ENCODE measurements at regions not wholly inside any gene's neighbourhood (a gene's known extent, or its start where the extent isn't known, plus 50 kb on each side); places are given as distances from the start of the nearest gene placed in this dataset.

DNA sequence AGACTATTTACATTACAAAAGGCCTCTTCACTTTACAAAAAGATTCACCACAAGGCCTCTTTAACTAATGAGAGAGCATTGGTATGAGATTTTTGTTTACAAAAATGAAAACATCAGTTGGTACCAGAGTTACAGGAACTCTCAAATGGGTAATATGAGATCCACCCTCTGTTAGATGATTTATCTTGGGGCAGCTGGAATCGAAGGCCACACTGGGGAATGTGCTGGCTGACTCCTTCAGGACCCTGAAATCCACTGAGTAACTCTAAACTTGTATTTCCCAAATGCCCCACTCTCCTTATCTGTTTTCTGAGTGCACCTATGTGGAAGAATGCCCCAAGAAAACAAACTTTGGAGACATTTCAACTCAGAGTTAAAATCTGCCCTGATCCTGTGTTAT is 232.9 kb upstream of the F9 start:
- DNase-seq: peak; percentile 54
- WGBS (ENCODE audit: insufficient coverage): no CpG with 5 or more reads among the region's 1 CpG

GRCh38 chrX:139293991-139294390 is 236.5 kb upstream of the F9 start:
- DNase-seq: no peak
- no peak overlapping the region for H3K4me3 ChIP-seq (ENCODE audit: low read length)
- WGBS (ENCODE audit: insufficient coverage): 58% methylated on average over 2 of the region's 4 CpGs
- peaks cover 6% of the 10 kb centered on the region for H3K27me3 ChIP-seq (ENCODE audit: control insufficient read depth, insufficient read depth, low read length)
- no peak overlapping the region for H3K27ac ChIP-seq (ENCODE audit: low read length)
- no peaks in the 10 kb centered on the region for H3K36me3 ChIP-seq (ENCODE audit: control insufficient read depth, insufficient read depth, low read length)
- H3K9me3 ChIP-seq (replicated peaks; ENCODE audit: control insufficient read depth, low read depth, low read length): no peaks in the 10 kb centered on the region
- H3K4me1 ChIP-seq (ENCODE audit: control insufficient read depth, insufficient read depth, low read length): peaks cover 7% of the 10 kb centered on the region

More for the DNA sequence above, 232.9 kb upstream of the F9 start:
- Histone ChIP-seq H3K27ac (ENCODE audit: low read length) (peak overlapping the region; percentile 30), H3K4me3 (ENCODE audit: low read length) (no peak overlapping the region), H3K27me3 (ENCODE audit: control insufficient read depth, insufficient read depth, low read length) (peaks cover 3% of the 10 kb centered on the region), H3K4me1 (ENCODE audit: control insufficient read depth, insufficient read depth, low read length) (peaks cover 7% of the 10 kb centered on the region), H3K9me3 (replicated peaks; ENCODE audit: control insufficient read depth, low read depth, low read length) (no peaks in the 10 kb centered on the region), H3K36me3 (ENCODE audit: control insufficient read depth, insufficient read depth, low read length) (no peaks in the 10 kb centered on the region)

GRCh38 chrX:139290310-139290709 is 240.2 kb upstream of the F9 start:
- no CpG with 5 or more reads among the region's 1 CpG for WGBS (ENCODE audit: insufficient coverage)
- Histone ChIP-seq H3K27me3 (ENCODE audit: control insufficient read depth, insufficient read depth, low read length) (peaks cover 6% of the 10 kb centered on the region), H3K4me3 (ENCODE audit: low read length) (no peak overlapping the region), H3K36me3 (ENCODE audit: control insufficient read depth, insufficient read depth, low read length) (no peaks in the 10 kb centered on the region), H3K27ac (ENCODE audit: low read length) (no peak overlapping the region), H3K4me1 (ENCODE audit: control insufficient read depth, insufficient read depth, low read length) (peaks cover 1% of the 10 kb centered on the region), H3K9me3 (replicated peaks; ENCODE audit: control insufficient read depth, low read depth, low read length) (no peaks in the 10 kb centered on the region)
- no peak for DNase-seq

GRCh38 chrX:139287155-139287924 is 243.2 kb upstream of the F9 start:
- H3K27ac ChIP-seq (ENCODE audit: low read length): no peak overlapping the region
- WGBS (ENCODE audit: insufficient coverage): no CpG with 5 or more reads among the region's 2 CpGs

GRCh38 chrX:139286342-139286741 is 244.2 kb upstream of the F9 start:
- no CpG with 5 or more reads among the region's 2 CpGs for WGBS (ENCODE audit: insufficient coverage)
- no peak overlapping the region for H3K4me3 ChIP-seq (ENCODE audit: low read length)

More at GRCh38 chrX:139287155-139287924, 243.2 kb upstream of the F9 start:
- Histone ChIP-seq H3K4me3 (ENCODE audit: low read length) (no peak overlapping the region), H3K4me1 (ENCODE audit: control insufficient read depth, insufficient read depth, low read length) (no peaks in the 10 kb centered on the region), H3K9me3 (replicated peaks; ENCODE audit: control insufficient read depth, low read depth, low read length) (no peaks in the 10 kb centered on the region), H3K27me3 (ENCODE audit: control insufficient read depth, insufficient read depth, low read length) (peaks cover 2% of the 10 kb centered on the region), H3K36me3 (ENCODE audit: control insufficient read depth, insufficient read depth, low read length) (no peaks in the 10 kb centered on the region)
- DNase-seq: no peak

GRCh38 chrX:139267851-139268250 is 262.7 kb upstream of the F9 start:
- no CpG with 5 or more reads among the region's 3 CpGs for WGBS (ENCODE audit: insufficient coverage)

More at GRCh38 chrX:139286342-139286741, 244.2 kb upstream of the F9 start:
- DNase-seq: no peak
- H3K4me1 ChIP-seq (ENCODE audit: control insufficient read depth, insufficient read depth, low read length): no peaks in the 10 kb centered on the region
- H3K36me3 ChIP-seq (ENCODE audit: control insufficient read depth, insufficient read depth, low read length): no peaks in the 10 kb centered on the region
- no peaks in the 10 kb centered on the region for H3K27me3 ChIP-seq (ENCODE audit: control insufficient read depth, insufficient read depth, low read length)
- no peak overlapping the region for H3K27ac ChIP-seq (ENCODE audit: low read length)
- H3K9me3 ChIP-seq (replicated peaks; ENCODE audit: control insufficient read depth, low read depth, low read length): no peaks in the 10 kb centered on the region

DNA sequence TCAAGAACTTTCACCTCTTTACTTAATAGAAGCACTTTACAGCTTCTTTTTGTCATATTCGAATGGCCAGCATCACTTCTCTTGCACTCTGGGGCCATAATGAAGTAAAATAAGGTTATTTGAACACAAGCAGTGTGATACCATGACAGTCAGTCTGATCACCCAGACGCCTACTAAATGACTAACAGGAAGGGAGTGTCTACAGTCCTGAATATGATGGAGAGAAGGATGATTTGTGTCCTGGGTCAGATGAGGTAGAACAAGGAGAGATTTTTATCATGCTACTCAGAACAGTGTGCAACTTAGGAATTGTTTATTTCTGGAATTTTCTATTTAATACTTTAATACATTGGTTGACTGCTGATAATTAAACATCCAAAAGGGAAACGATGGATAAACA is 284.2 kb upstream of the F9 start:
- Histone ChIP-seq H3K36me3 (ENCODE audit: control insufficient read depth, insufficient read depth, low read length) (no peaks in the 10 kb centered on the region), H3K4me3 (ENCODE audit: low read length) (no peak overlapping the region), H3K27me3 (ENCODE audit: control insufficient read depth, insufficient read depth, low read length) (no peaks in the 10 kb centered on the region), H3K4me1 (ENCODE audit: control insufficient read depth, insufficient read depth, low read length) (no peaks in the 10 kb centered on the region), H3K27ac (ENCODE audit: low read length) (no peak overlapping the region), H3K9me3 (replicated peaks; ENCODE audit: control insufficient read depth, low read depth, low read length) (no peaks in the 10 kb centered on the region)
- no CpG with 5 or more reads among the region's 3 CpGs for WGBS (ENCODE audit: insufficient coverage)
- no peak for DNase-seq

More at GRCh38 chrX:139267851-139268250, 262.7 kb upstream of the F9 start:
- DNase-seq: no peak
- H3K27ac ChIP-seq (ENCODE audit: low read length): no peak overlapping the region
- no peak overlapping the region for H3K4me3 ChIP-seq (ENCODE audit: low read length)
- no peaks in the 10 kb centered on the region for H3K27me3 ChIP-seq (ENCODE audit: control insufficient read depth, insufficient read depth, low read length)
- H3K4me1 ChIP-seq (ENCODE audit: control insufficient read depth, insufficient read depth, low read length): no peaks in the 10 kb centered on the region
- H3K9me3 ChIP-seq (replicated peaks; ENCODE audit: control insufficient read depth, low read depth, low read length): no peaks in the 10 kb centered on the region
- no peaks in the 10 kb centered on the region for H3K36me3 ChIP-seq (ENCODE audit: control insufficient read depth, insufficient read depth, low read length)

GRCh38 chrX:139237141-139237540 is 293.4 kb upstream of the F9 start:
- no peak for DNase-seq
- H3K27me3 ChIP-seq (ENCODE audit: control insufficient read depth, insufficient read depth, low read length): peaks cover 8% of the 10 kb centered on the region
- no peaks in the 10 kb centered on the region for H3K4me1 ChIP-seq (ENCODE audit: control insufficient read depth, insufficient read depth, low read length)
- WGBS (ENCODE audit: insufficient coverage): 75% methylated on average over 1 of the region's 1 CpG
- H3K9me3 ChIP-seq (replicated peaks; ENCODE audit: control insufficient read depth, low read depth, low read length): no peaks in the 10 kb centered on the region
- H3K36me3 ChIP-seq (ENCODE audit: control insufficient read depth, insufficient read depth, low read length): no peaks in the 10 kb centered on the region
- H3K4me3 ChIP-seq (ENCODE audit: low read length): no peak overlapping the region
- H3K27ac ChIP-seq (ENCODE audit: low read length): no peak overlapping the region

DNA sequence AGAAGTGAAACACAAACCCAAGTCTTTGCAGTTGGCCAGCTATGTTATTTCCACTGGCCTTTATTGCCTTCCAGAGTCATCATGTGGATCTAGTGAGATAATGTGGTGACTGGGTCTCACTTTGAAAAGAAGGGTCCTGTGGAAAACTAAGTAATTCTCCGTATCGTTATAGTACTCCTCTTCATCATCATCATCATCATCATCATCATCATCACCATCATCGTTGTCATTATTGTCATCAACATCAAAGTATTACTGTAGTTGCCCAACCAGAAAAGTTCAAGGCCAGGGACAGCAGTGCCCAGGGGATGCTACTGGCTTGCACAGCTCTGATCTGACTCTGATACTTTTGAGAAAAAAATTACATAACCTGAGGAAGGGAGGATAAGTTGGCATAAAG is 295.6 kb upstream of the F9 start:
- Histone ChIP-seq H3K9me3 (replicated peaks; ENCODE audit: control insufficient read depth, low read depth, low read length) (no peaks in the 10 kb centered on the region), H3K4me3 (ENCODE audit: low read length) (no peak overlapping the region), H3K4me1 (ENCODE audit: control insufficient read depth, insufficient read depth, low read length) (no peaks in the 10 kb centered on the region), H3K36me3 (ENCODE audit: control insufficient read depth, insufficient read depth, low read length) (no peaks in the 10 kb centered on the region), H3K27me3 (ENCODE audit: control insufficient read depth, insufficient read depth, low read length) (peaks cover 8% of the 10 kb centered on the region), H3K27ac (ENCODE audit: low read length) (no peak overlapping the region)
- DNase-seq: no peak
- 96% methylated on average over 3 of the region's 3 CpGs for WGBS (ENCODE audit: insufficient coverage)

DNA sequence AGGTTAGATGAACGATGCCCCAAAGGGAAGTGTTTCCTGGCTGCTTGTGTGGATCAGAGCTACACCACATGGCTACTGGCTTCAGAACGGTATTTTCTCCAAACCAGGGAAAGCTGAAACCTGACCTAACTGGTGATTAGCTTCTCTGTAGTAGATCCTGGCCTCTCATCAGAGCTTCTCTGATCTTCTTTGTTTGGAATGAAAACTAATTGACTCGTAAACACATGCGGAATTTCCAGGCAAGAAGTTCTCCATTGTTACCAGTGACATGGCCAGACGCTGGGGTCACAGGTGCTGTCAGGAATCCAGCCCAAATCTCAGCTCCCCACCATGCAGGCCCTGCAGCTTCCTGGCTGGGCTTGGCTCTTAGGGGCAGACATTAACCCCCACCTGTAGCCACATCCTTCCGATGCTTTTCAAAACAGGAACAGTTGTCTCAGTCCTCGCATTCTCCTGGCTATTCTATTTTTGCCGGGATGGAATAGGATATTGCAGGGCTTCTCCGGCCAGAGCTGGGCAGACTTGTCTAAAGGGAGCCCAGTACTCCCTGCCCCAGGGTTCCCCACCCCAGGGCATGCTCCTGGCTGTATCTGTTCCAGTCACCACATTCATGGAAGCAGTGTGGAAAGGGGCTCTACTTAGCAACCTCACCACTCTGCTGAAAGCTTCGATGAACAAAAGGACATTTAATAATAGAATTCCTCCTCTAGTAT is 305.4 kb upstream of the F9 start:
- Histone ChIP-seq H3K4me3 (ENCODE audit: low read length) (no peak overlapping the region), H3K36me3 (ENCODE audit: control insufficient read depth, insufficient read depth, low read length) (no peaks in the 10 kb centered on the region), H3K4me1 (ENCODE audit: control insufficient read depth, insufficient read depth, low read length) (peaks cover 5% of the 10 kb centered on the region), H3K27me3 (ENCODE audit: control insufficient read depth, insufficient read depth, low read length) (peaks cover 15% of the 10 kb centered on the region), H3K27ac (ENCODE audit: low read length) (no peak overlapping the region), H3K9me3 (replicated peaks; ENCODE audit: control insufficient read depth, low read depth, low read length) (no peaks in the 10 kb centered on the region)
- 22% methylated on average over 7 of the region's 10 CpGs for WGBS (ENCODE audit: insufficient coverage)
- peak; percentile 21 for DNase-seq

All from muscle of leg (tissue), 3 donors.